IMR-90 (cell line): ENCODE measurements at regions not wholly inside any gene's neighbourhood (a gene's known extent, or its start where the extent isn't known, plus 50 kb on each side); places are given as distances from the start of the nearest gene placed in this dataset.

Experiments
- ATAC-seq: fragments of 200-7000 bp; cut with Tn5 transposase; 2 replicates; pipeline ENCODE4 v1.9.1; 2020; ENCODE audit warnings: low read depth, mild to moderate bottlenecking, moderate library complexity
- BruUV-seq: library from RNA; stranded (reverse); fragments of 400-500 nt; replicated peaks from 2 replicates; lab custom pipeline; 2021; lab: Mats Ljungman, UMichigan
- CTCF ChIA-PET: fragments of 300-600 bp; formaldehyde crosslinking; extraction: SDS; loops from one replicate; lab custom pipeline; 2021; ENCODE audit warnings: antibody characterized with exemption; lab: Yijun Ruan, JAX
- POLR2A ChIA-PET: fragments of 300-600 bp; sonication (Branson Sonifier 250); formaldehyde crosslinking; loops from one replicate; lab custom pipeline; 2022; ENCODE audit warnings: antibody characterized with exemption; ENCODE audit not compliant: unreplicated experiment; lab: Charles Lee
- DNase-seq: peaks from one replicate; pipeline ENCODE4 v3.0.0; 2013
- H2AFZ ChIP-seq: replicated peaks from 2 replicates; pipeline ENCODE3; 2013; ENCODE audit warnings: low read length, mild to moderate bottlenecking; ENCODE audit not compliant: poor library complexity
- H2AK5ac ChIP-seq: 2 replicates; pipeline ENCODE4 v1.6.1; 2013; ENCODE audit warnings: low read depth, low read length, inconsistent platforms
- H2AK9ac ChIP-seq: replicated peaks from 2 replicates; pipeline ENCODE3; 2013; ENCODE audit warnings: mild to moderate bottlenecking, low read depth, low read length, moderate library complexity; ENCODE audit not compliant: poor library complexity
- H2BK120ac ChIP-seq: 2 replicates; pipeline ENCODE4 v1.6.1; 2013; ENCODE audit warnings: low read depth, low read length, inconsistent platforms
- H2BK15ac ChIP-seq: 3 replicates; pipeline ENCODE4 v1.6.1; 2013; ENCODE audit warnings: low read depth, low read length, inconsistent platforms
- H2BK20ac ChIP-seq: 2 replicates; pipeline ENCODE4 v1.6.1; 2013; ENCODE audit warnings: low read depth, mild to moderate bottlenecking, inconsistent platforms, low read length, moderate library complexity
- H2BK5ac ChIP-seq: 2 replicates; pipeline ENCODE4 v1.6.1; 2013; ENCODE audit warnings: mild to moderate bottlenecking, low read depth, low read length, inconsistent platforms; ENCODE audit not compliant: poor library complexity, severe bottlenecking
- H3K14ac ChIP-seq: replicated peaks from 2 replicates; pipeline ENCODE4 v1.6.1; 2013; ENCODE audit warnings: low read depth, low read length, inconsistent platforms
- H3K18ac ChIP-seq: 2 replicates; pipeline ENCODE4 v1.6.1; 2013; ENCODE audit warnings: low read depth, low read length, control low read depth
- H3K23ac ChIP-seq: 2 replicates; pipeline ENCODE4 v1.6.1; 2013; ENCODE audit warnings: low read depth, low read length, inconsistent platforms
- H3K27ac ChIP-seq: 2 replicates; pipeline ENCODE4 v1.5.1; 2013; ENCODE audit warnings: mild to moderate bottlenecking, control low read depth, low read length; ENCODE audit not compliant: insufficient read depth
- H3K27me3 ChIP-seq: 2 replicates; pipeline ENCODE4 v1.6.1; 2013; ENCODE audit warnings: low read length; ENCODE audit not compliant: control insufficient read depth, insufficient read depth
- H3K36me3 ChIP-seq: 2 replicates; pipeline ENCODE4 v1.6.1; 2013; ENCODE audit warnings: low read length, mixed read lengths; ENCODE audit not compliant: control insufficient read depth, insufficient read depth
- H3K4ac ChIP-seq: 2 replicates; pipeline ENCODE4 v1.6.1; 2013; ENCODE audit warnings: low read depth, low read length, inconsistent platforms
- H3K4me1 ChIP-seq: 2 replicates; pipeline ENCODE4 v1.6.1; 2013; ENCODE audit warnings: low read length, mixed read lengths; ENCODE audit not compliant: control insufficient read depth, insufficient read depth
- H3K4me2 ChIP-seq: 2 replicates; pipeline ENCODE4 v1.6.1; 2013; ENCODE audit warnings: low read depth, mild to moderate bottlenecking, control low read depth, low read length, moderate library complexity
- H3K4me3 ChIP-seq: 2 replicates; pipeline ENCODE4 v1.5.1; 2013; ENCODE audit warnings: low read depth, mild to moderate bottlenecking, control low read depth, low read length, moderate library complexity; ENCODE audit not compliant: insufficient read depth
- H3K56ac ChIP-seq: 2 replicates; pipeline ENCODE4 v1.6.1; 2013; ENCODE audit warnings: low read length, inconsistent platforms; ENCODE audit not compliant: insufficient read depth; ENCODE audit errors: extremely low read depth
- H3K79me1 ChIP-seq, 2 experiments: 2 replicates each; pipeline ENCODE4 v1.6.1; 2013; ENCODE audit warnings: low read length in 2 of 2, inconsistent platforms in 1 of 2, low read depth in 1 of 2
- H3K9ac ChIP-seq: 2 replicates; pipeline ENCODE4 v1.6.1; 2013; ENCODE audit warnings: low read depth, low read length, control low read depth
- H3K9me1 ChIP-seq: 2 replicates; pipeline ENCODE4 v1.6.1; 2013; ENCODE audit warnings: low read length, inconsistent platforms; ENCODE audit not compliant: insufficient read depth
- H3K9me3 ChIP-seq: 2 replicates; pipeline ENCODE4 v1.6.1; 2013; ENCODE audit warnings: low read length; ENCODE audit not compliant: control insufficient read depth, insufficient read depth
- H4K20me1 ChIP-seq: 2 replicates; pipeline ENCODE4 v1.6.1; 2013; ENCODE audit warnings: low read length, inconsistent platforms; ENCODE audit not compliant: insufficient read depth
- H4K5ac ChIP-seq: 2 replicates; pipeline ENCODE4 v1.6.1; 2013; ENCODE audit warnings: mild to moderate bottlenecking, low read depth, low read length, control low read depth
- H4K8ac ChIP-seq, 2 experiments: 2 replicates each; pipeline ENCODE4 v1.6.1; 2013; ENCODE audit warnings: low read depth in 2 of 2, low read length in 2 of 2, control low read depth in 1 of 2, inconsistent platforms in 1 of 2
- H4K91ac ChIP-seq: 2 replicates; pipeline ENCODE4 v1.6.1; 2013; ENCODE audit warnings: low read depth, low read length, inconsistent platforms; ENCODE audit not compliant: insufficient read depth
- BHLHE40 ChIP-seq: fragments of 150-350 bp; IDR thresholded peaks from 2 replicates; pipeline ENCODE4 v1.6.1; 2016; ENCODE audit warnings: mild to moderate bottlenecking, low read depth, low read length
- CEBPB ChIP-seq: IDR thresholded peaks from 2 replicates; pipeline ENCODE4 v1.6.1; 2012; ENCODE audit warnings: low read depth, low read length, improper control_type of control experiment
- CHD1 ChIP-seq: IDR thresholded peaks from 2 replicates; pipeline ENCODE4 v1.6.1; 2012; ENCODE audit warnings: low read depth, low read length, improper control_type of control experiment
- MAZ ChIP-seq: IDR thresholded peaks from 2 replicates; pipeline ENCODE4 v1.6.1; 2012; ENCODE audit warnings: low read depth, mild to moderate bottlenecking, low read length, improper control_type of control experiment, moderate library complexity, borderline replicate concordance
- MXI1 ChIP-seq: IDR thresholded peaks from 2 replicates; pipeline ENCODE4 v1.6.1; 2012; ENCODE audit warnings: low read depth, mild to moderate bottlenecking, low read length, moderate library complexity, borderline replicate concordance
- RFX5 ChIP-seq: IDR thresholded peaks from 2 replicates; pipeline ENCODE4 v1.8.0; 2012; ENCODE audit warnings: low read depth, mild to moderate bottlenecking, low read length, moderate library complexity
- SMC3 ChIP-seq: fragments of 150-350 bp; IDR thresholded peaks from 2 replicates; pipeline ENCODE4 v1.6.1; 2016; ENCODE audit warnings: low read depth, mild to moderate bottlenecking, antibody characterized with exemption, low read length, moderate library complexity
- WGBS, 2 experiments: methylation state at CpG; one replicate each; pipeline versions ENCODE4 v1.1.5 to v1.1.7; 2013; ENCODE audit warnings: missing lambda C conversion rate in 2 of 2; ENCODE audit not compliant: insufficient read length in 1 of 2; ENCODE audit errors: extremely low coverage in 2 of 2; 5-methylcytosine and 5-hydroxymethylcytosine counted together
- dilution Hi-C: fragments of 300-500 bp; cut with HindIII; formaldehyde crosslinking; loops from one replicate; pipeline ENCODE4 v1.14.3; 2018; ENCODE audit warnings: low sequenced_read_pairs; ENCODE audit not compliant: unreplicated experiment
- in situ Hi-C: fragments of 300-500 bp; cut with MboI; formaldehyde crosslinking; loops from 3 replicates; pipeline ENCODE4 v1.14.3; 2019; ENCODE audit warnings: low sequenced_read_pairs, inconsistent platforms, mixed read lengths
- intact Hi-C: fragments of 100-400 bp; cut with micrococcal nuclease; formaldehyde crosslinking; loops from 2 replicates; pipeline ENCODE4 v1.10.0; 2022
- TF ChIP-seq, protein P1 (sequence below): fragments of 150-350 bp; IDR thresholded peaks from 2 replicates; pipeline ENCODE4 v1.6.1; 2016; ENCODE audit warnings: low read depth, mild to moderate bottlenecking, low read length, moderate library complexity, borderline replicate concordance
- TF ChIP-seq, protein P2 (sequence below): fragments of 150-350 bp; IDR thresholded peaks from 2 replicates; pipeline ENCODE4 v1.6.1; 2017; ENCODE audit warnings: mild to moderate bottlenecking, antibody characterized with exemption, low read length, low read depth
- TF ChIP-seq, protein P3 (sequence below): conservative IDR thresholded peaks from 2 replicates; pipeline ENCODE4 v1.5.1; 2012; ENCODE audit warnings: mild to moderate bottlenecking, low read depth, low read length, improper control_type of control experiment

DNA sequence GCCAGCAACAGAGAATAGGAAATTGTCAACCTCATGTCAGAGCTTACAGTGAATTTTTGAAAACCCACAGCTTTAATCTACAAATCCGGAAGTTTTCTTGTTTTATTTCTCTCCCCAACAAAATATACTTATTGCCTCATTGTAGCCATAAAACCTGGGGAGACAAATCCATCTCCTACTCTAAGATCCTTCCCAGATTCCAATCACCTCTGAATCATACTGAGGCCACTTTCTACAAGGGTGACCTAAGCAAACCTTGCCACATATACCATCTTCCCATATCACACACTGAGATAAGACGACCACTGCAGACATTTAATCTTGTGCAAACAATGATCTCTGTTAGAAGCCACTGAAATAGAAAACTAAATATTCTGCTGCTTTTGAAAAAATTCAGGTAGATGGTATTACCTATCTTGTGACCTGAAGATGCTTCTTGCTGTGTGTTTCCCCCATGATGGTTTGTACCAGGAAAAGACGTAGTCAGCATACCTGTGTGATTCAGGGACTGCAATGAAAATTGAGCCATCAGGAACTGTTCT lies 171.5 kb upstream of the DUSP10 start:
- H3K27ac ChIP-seq, result no peak overlapping the region

More for the DNA sequence above, 171.5 kb upstream of the DUSP10 start:
- H3K36me3 ChIP-seq, result no peaks in the 10 kb centered on the region
- no peak overlapping the region for H3K18ac ChIP-seq
- POLR2A ChIA-PET, result no interaction called here
- H2BK120ac ChIP-seq, result no peak overlapping the region
- no peak overlapping the region for H2BK20ac ChIP-seq
- dilution Hi-C loops (no loop called here), intact Hi-C loops (no loop called here), in situ Hi-C loops (no loop called here)
- no peak overlapping the region for H2AK9ac ChIP-seq
- no peak overlapping the region for H4K5ac ChIP-seq
- CTCF ChIA-PET, result no interaction called here
- BruUV-seq, result no TSS peak
- H3K4me1 ChIP-seq, result no peaks in the 10 kb centered on the region
- TF ChIP-seq MAZ (no peak), CHD1 (no peak), RFX5 (no peak), MXI1 (no peak), SMC3 (no peak), BHLHE40 (no peak), CEBPB (no peak)
- TF ChIP-seq, protein P1, sequence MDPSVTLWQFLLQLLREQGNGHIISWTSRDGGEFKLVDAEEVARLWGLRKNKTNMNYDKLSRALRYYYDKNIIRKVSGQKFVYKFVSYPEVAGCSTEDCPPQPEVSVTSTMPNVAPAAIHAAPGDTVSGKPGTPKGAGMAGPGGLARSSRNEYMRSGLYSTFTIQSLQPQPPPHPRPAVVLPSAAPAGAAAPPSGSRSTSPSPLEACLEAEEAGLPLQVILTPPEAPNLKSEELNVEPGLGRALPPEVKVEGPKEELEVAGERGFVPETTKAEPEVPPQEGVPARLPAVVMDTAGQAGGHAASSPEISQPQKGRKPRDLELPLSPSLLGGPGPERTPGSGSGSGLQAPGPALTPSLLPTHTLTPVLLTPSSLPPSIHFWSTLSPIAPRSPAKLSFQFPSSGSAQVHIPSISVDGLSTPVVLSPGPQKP, result no peak
- TF ChIP-seq, protein P2, sequence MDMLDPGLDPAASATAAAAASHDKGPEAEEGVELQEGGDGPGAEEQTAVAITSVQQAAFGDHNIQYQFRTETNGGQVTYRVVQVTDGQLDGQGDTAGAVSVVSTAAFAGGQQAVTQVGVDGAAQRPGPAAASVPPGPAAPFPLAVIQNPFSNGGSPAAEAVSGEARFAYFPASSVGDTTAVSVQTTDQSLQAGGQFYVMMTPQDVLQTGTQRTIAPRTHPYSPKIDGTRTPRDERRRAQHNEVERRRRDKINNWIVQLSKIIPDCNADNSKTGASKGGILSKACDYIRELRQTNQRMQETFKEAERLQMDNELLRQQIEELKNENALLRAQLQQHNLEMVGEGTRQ, result no peak
- TF ChIP-seq, protein P3, sequence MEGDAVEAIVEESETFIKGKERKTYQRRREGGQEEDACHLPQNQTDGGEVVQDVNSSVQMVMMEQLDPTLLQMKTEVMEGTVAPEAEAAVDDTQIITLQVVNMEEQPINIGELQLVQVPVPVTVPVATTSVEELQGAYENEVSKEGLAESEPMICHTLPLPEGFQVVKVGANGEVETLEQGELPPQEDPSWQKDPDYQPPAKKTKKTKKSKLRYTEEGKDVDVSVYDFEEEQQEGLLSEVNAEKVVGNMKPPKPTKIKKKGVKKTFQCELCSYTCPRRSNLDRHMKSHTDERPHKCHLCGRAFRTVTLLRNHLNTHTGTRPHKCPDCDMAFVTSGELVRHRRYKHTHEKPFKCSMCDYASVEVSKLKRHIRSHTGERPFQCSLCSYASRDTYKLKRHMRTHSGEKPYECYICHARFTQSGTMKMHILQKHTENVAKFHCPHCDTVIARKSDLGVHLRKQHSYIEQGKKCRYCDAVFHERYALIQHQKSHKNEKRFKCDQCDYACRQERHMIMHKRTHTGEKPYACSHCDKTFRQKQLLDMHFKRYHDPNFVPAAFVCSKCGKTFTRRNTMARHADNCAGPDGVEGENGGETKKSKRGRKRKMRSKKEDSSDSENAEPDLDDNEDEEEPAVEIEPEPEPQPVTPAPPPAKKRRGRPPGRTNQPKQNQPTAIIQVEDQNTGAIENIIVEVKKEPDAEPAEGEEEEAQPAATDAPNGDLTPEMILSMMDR, result no peak
- H3K56ac ChIP-seq, result no peak overlapping the region
- H3K9ac ChIP-seq, result no peak overlapping the region
- H2AK5ac ChIP-seq, result no peak overlapping the region
- WGBS, 2 experiments, result no CpG with 5 or more reads among the region's 3 CpGs
- H3K23ac ChIP-seq, result no peak overlapping the region
- H2BK15ac ChIP-seq, result no peak overlapping the region
- no peak overlapping the region for H3K4me2 ChIP-seq
- H3K27me3 ChIP-seq, result no peaks in the 10 kb centered on the region
- H3K9me3 ChIP-seq, result no peaks in the 10 kb centered on the region
- DNase-seq, result peak; percentile 27
- no peaks in the 10 kb centered on the region for H4K20me1 ChIP-seq
- no peaks in the 10 kb centered on the region for H3K9me1 ChIP-seq
- no peak overlapping the region for H2BK5ac ChIP-seq
- H2AFZ ChIP-seq, result no peak overlapping the region
- peak overlapping the region; percentile 5; the same call in 1 of the 2 replicates for H3K4ac ChIP-seq
- no peak overlapping the region for H4K91ac ChIP-seq
- H3K79me1 ChIP-seq, result no peaks in the 10 kb centered on the region
- ATAC-seq, result no peak
- no peak overlapping the region for H3K14ac ChIP-seq
- H4K8ac ChIP-seq, result no peak overlapping the region
- no peak overlapping the region for H3K4me3 ChIP-seq
